ENCODE measurements at regions not wholly inside any gene's neighbourhood (a gene's known extent, or its start where the extent isn't known, plus 50 kb on each side); places are given as distances from the start of the nearest gene placed in this dataset.

- Histone ChIP-seq H2AFZ (ENCODE audit: low read depth, low read length) (no peak overlapping the region), H3K9me3 (ENCODE audit: insufficient read depth, low read depth, low read length) (no peaks in the 10 kb centered on the region), H3K4me3 (ENCODE audit: insufficient read depth, low read depth, low read length) (no peak overlapping the region), H3K36me3 (ENCODE audit: insufficient read depth, low read length) (no peaks in the 10 kb centered on the region), H3K4me1 (ENCODE audit: insufficient read depth, low read length) (peaks cover 10% of the 10 kb centered on the region), H3K79me2 (ENCODE audit: insufficient read depth, low read length) (no peaks in the 10 kb centered on the region), H3K9ac (ENCODE audit: low read length) (no peak overlapping the region), H3K27ac (ENCODE audit: low read depth, low read length) (no peak overlapping the region), H4K20me1 (ENCODE audit: insufficient read depth, low read length) (no peaks in the 10 kb centered on the region), H3K4me2 (ENCODE audit: low read length) (no peak overlapping the region), H3K27me3 (ENCODE audit: insufficient read depth, low read length) (no peaks in the 10 kb centered on the region)
- Mint-ChIP-seq H3K27ac (ENCODE audit: unreplicated experiment) (peak overlapping the region; percentile 86), H3K4me1 (ENCODE audit: low read depth, unreplicated experiment) (peaks cover 19% of the 10 kb centered on the region), H3K36me3 (ENCODE audit: low read depth, unreplicated experiment) (no peaks in the 10 kb centered on the region), H3K4me3 (ENCODE audit: unreplicated experiment) (no peak overlapping the region), H3K9me3 (ENCODE audit: unreplicated experiment) (peaks cover 3% of the 10 kb centered on the region), H3K27me3 (ENCODE audit: low read depth, unreplicated experiment) (no peaks in the 10 kb centered on the region)
- TF ChIP-seq EZH2 (IDR thresholded peaks at IDR 0.05; ENCODE audit: insufficient read depth, low read length) (no peak), CTCF (IDR thresholded peaks at IDR 0.05; ENCODE audit: insufficient read depth, low read depth, low read length) (no peak)
- FAIRE-seq (no peak), DNase-seq (ENCODE audit: low read depth) (peak; percentile 51)
Measured at GRCh38 chr21:15616864-15617574, 112.8 kb upstream of the USP25 start.

- FAIRE-seq (no peak), DNase-seq (ENCODE audit: low read depth) (peak; percentile 73)
- peaks cover 10% of the 10 kb centered on the region for H3K4me1 ChIP-seq (ENCODE audit: insufficient read depth, low read length)
- no peak overlapping the region for H2AFZ ChIP-seq (ENCODE audit: low read depth, low read length)
- H3K4me2 ChIP-seq (ENCODE audit: low read length): peak overlapping the region; percentile 52
- H3K27me3 ChIP-seq (ENCODE audit: insufficient read depth, low read length): no peaks in the 10 kb centered on the region
- H3K79me2 ChIP-seq (ENCODE audit: insufficient read depth, low read length): no peaks in the 10 kb centered on the region
- TF ChIP-seq EZH2 (IDR thresholded peaks at IDR 0.05; ENCODE audit: insufficient read depth, low read length): no peak
- H3K4me3 ChIP-seq (ENCODE audit: insufficient read depth, low read depth, low read length): no peak overlapping the region
- Mint-ChIP-seq H3K27ac (ENCODE audit: unreplicated experiment) (peak overlapping the region; percentile 86), H3K36me3 (ENCODE audit: low read depth, unreplicated experiment) (no peaks in the 10 kb centered on the region), H3K27me3 (ENCODE audit: low read depth, unreplicated experiment) (no peaks in the 10 kb centered on the region), H3K9me3 (ENCODE audit: unreplicated experiment) (no peaks in the 10 kb centered on the region), H3K4me3 (ENCODE audit: unreplicated experiment) (no peak overlapping the region), H3K4me1 (ENCODE audit: low read depth, unreplicated experiment) (peaks cover 19% of the 10 kb centered on the region)
- H3K36me3 ChIP-seq (ENCODE audit: insufficient read depth, low read length): no peaks in the 10 kb centered on the region
- peak overlapping the region; percentile 24 for H3K27ac ChIP-seq (ENCODE audit: low read depth, low read length)
- H4K20me1 ChIP-seq (ENCODE audit: insufficient read depth, low read length): no peaks in the 10 kb centered on the region
- no peak overlapping the region for H3K9ac ChIP-seq (ENCODE audit: low read length)
- no peaks in the 10 kb centered on the region for H3K9me3 ChIP-seq (ENCODE audit: insufficient read depth, low read depth, low read length)
Measured at GRCh38 chr21:15617964-15618363, 111.8 kb upstream of the USP25 start.

GRCh38 chr21:15620892-15621291 lies 108.9 kb upstream of the USP25 start:
- H3K9ac ChIP-seq (ENCODE audit: low read length): no peak overlapping the region
- no peaks in the 10 kb centered on the region for H3K36me3 ChIP-seq (ENCODE audit: insufficient read depth, low read length)
- peaks cover 10% of the 10 kb centered on the region for H3K4me1 ChIP-seq (ENCODE audit: insufficient read depth, low read length)
- TF ChIP-seq CTCF (IDR thresholded peaks at IDR 0.05; ENCODE audit: insufficient read depth, low read depth, low read length) (no peak), EZH2 (IDR thresholded peaks at IDR 0.05; ENCODE audit: insufficient read depth, low read length) (no peak)
- H3K79me2 ChIP-seq (ENCODE audit: insufficient read depth, low read length): no peaks in the 10 kb centered on the region
- H3K4me3 ChIP-seq (ENCODE audit: insufficient read depth, low read depth, low read length): no peak overlapping the region
- no peak overlapping the region for H2AFZ ChIP-seq (ENCODE audit: low read depth, low read length)
- Mint-ChIP-seq H3K27ac (ENCODE audit: unreplicated experiment) (no peak overlapping the region), H3K4me1 (ENCODE audit: low read depth, unreplicated experiment) (peaks cover 24% of the 10 kb centered on the region), H3K27me3 (ENCODE audit: low read depth, unreplicated experiment) (no peaks in the 10 kb centered on the region), H3K9me3 (ENCODE audit: unreplicated experiment) (no peaks in the 10 kb centered on the region), H3K36me3 (ENCODE audit: low read depth, unreplicated experiment) (no peaks in the 10 kb centered on the region), H3K4me3 (ENCODE audit: unreplicated experiment) (no peak overlapping the region)
- no peak for DNase-seq (ENCODE audit: low read depth)
- FAIRE-seq: no peak
- H3K27ac ChIP-seq (ENCODE audit: low read depth, low read length): no peak overlapping the region
- no peaks in the 10 kb centered on the region for H3K9me3 ChIP-seq (ENCODE audit: insufficient read depth, low read depth, low read length)
- H3K4me2 ChIP-seq (ENCODE audit: low read length): no peak overlapping the region
- H3K27me3 ChIP-seq (ENCODE audit: insufficient read depth, low read length): no peaks in the 10 kb centered on the region
- no peaks in the 10 kb centered on the region for H4K20me1 ChIP-seq (ENCODE audit: insufficient read depth, low read length)

All from astrocyte (in vitro differentiated cells and primary cell).